ENCODE measurements at regions not wholly inside any gene's neighbourhood (a gene's known extent, or its start where the extent isn't known, plus 50 kb on each side); places are given as distances from the start of the nearest gene placed in this dataset.
"Not testable (repeated sequence)": the region's sequence is repeated elsewhere in the genome, so short reads cannot be mapped to it uniquely, and the experiment has no call there.

GRCh38 chr2:35443087-35443486, 912.5 kb upstream of the CRIM1 start:
- no peaks in the 10 kb centered on the region for H3K9me3 ChIP-seq (ENCODE audit: control insufficient read depth, insufficient read depth, low read length)
- H3K27ac ChIP-seq (ENCODE audit: low read length): no peak overlapping the region
- no peak overlapping the region for H3K4me3 ChIP-seq (ENCODE audit: low read length)
- no peaks in the 10 kb centered on the region for H3K4me1 ChIP-seq (ENCODE audit: control insufficient read depth, insufficient read depth, low read length)
- no peak for DNase-seq (ENCODE audit: low read depth, low spot score)
- H3K27me3 ChIP-seq (ENCODE audit: control insufficient read depth, insufficient read depth, low read length): no peaks in the 10 kb centered on the region
- no peaks in the 10 kb centered on the region for H3K36me3 ChIP-seq (ENCODE audit: control insufficient read depth, insufficient read depth, low read length)

GRCh38 chr2:35441575-35441974, 914.0 kb upstream of the CRIM1 start:
- not testable (repeated sequence) for H3K36me3 ChIP-seq (ENCODE audit: control insufficient read depth, insufficient read depth, low read length); H3K27me3 ChIP-seq (ENCODE audit: control insufficient read depth, insufficient read depth, low read length); H3K27ac ChIP-seq (ENCODE audit: low read length); H3K4me3 ChIP-seq (ENCODE audit: low read length); H3K9me3 ChIP-seq (ENCODE audit: control insufficient read depth, insufficient read depth, low read length); DNase-seq (ENCODE audit: low read depth, low spot score); H3K4me1 ChIP-seq (ENCODE audit: control insufficient read depth, insufficient read depth, low read length)
- WGBS (ENCODE audit: insufficient coverage, insufficient read length): no CpG with 5 or more reads among the region's 9 CpGs

GRCh38 chr2:35440308-35440707, 915.3 kb upstream of the CRIM1 start:
- not testable (repeated sequence) for DNase-seq (ENCODE audit: low read depth, low spot score); H3K4me1 ChIP-seq (ENCODE audit: control insufficient read depth, insufficient read depth, low read length); H3K36me3 ChIP-seq (ENCODE audit: control insufficient read depth, insufficient read depth, low read length); H3K9me3 ChIP-seq (ENCODE audit: control insufficient read depth, insufficient read depth, low read length); H3K4me3 ChIP-seq (ENCODE audit: low read length); H3K27ac ChIP-seq (ENCODE audit: low read length); H3K27me3 ChIP-seq (ENCODE audit: control insufficient read depth, insufficient read depth, low read length)
- no CpG with 5 or more reads among the region's 17 CpGs for WGBS (ENCODE audit: insufficient coverage, insufficient read length)

- H3K27me3 ChIP-seq (ENCODE audit: control insufficient read depth, insufficient read depth, low read length); H3K4me1 ChIP-seq (ENCODE audit: control insufficient read depth, insufficient read depth, low read length); H3K9me3 ChIP-seq (ENCODE audit: control insufficient read depth, insufficient read depth, low read length); H3K4me3 ChIP-seq (ENCODE audit: low read length); H3K27ac ChIP-seq (ENCODE audit: low read length); H3K36me3 ChIP-seq (ENCODE audit: control insufficient read depth, insufficient read depth, low read length): not testable (repeated sequence)
- WGBS (ENCODE audit: insufficient coverage, insufficient read length): no CpG with 5 or more reads among the region's 5 CpGs
- peak; percentile 22 for DNase-seq (ENCODE audit: low read depth, low spot score)
These were observed 918.7 kb upstream of the CRIM1 start for GRCh38 chr2:35436893-35437292.

GRCh38 chr2:35428548-35428947, 927.0 kb upstream of the CRIM1 start:
- Histone ChIP-seq H3K4me3 (ENCODE audit: low read length) (no peak overlapping the region), H3K36me3 (ENCODE audit: control insufficient read depth, insufficient read depth, low read length) (no peaks in the 10 kb centered on the region), H3K9me3 (ENCODE audit: control insufficient read depth, insufficient read depth, low read length) (no peaks in the 10 kb centered on the region), H3K27me3 (ENCODE audit: control insufficient read depth, insufficient read depth, low read length) (no peaks in the 10 kb centered on the region), H3K27ac (ENCODE audit: low read length) (no peak overlapping the region), H3K4me1 (ENCODE audit: control insufficient read depth, insufficient read depth, low read length) (no peaks in the 10 kb centered on the region)
- peak; percentile 43 for DNase-seq (ENCODE audit: low read depth, low spot score)
- WGBS (ENCODE audit: insufficient coverage, insufficient read length): no CpG with 5 or more reads among the region's 1 CpG

GRCh38 chr2:35421485-35421884, 934.1 kb upstream of the CRIM1 start:
- Histone ChIP-seq H3K9me3 (ENCODE audit: control insufficient read depth, insufficient read depth, low read length) (no peaks in the 10 kb centered on the region), H3K36me3 (ENCODE audit: control insufficient read depth, insufficient read depth, low read length) (no peaks in the 10 kb centered on the region), H3K4me1 (ENCODE audit: control insufficient read depth, insufficient read depth, low read length) (no peaks in the 10 kb centered on the region), H3K4me3 (ENCODE audit: low read length) (no peak overlapping the region), H3K27me3 (ENCODE audit: control insufficient read depth, insufficient read depth, low read length) (no peaks in the 10 kb centered on the region), H3K27ac (ENCODE audit: low read length) (no peak overlapping the region)
- WGBS (ENCODE audit: insufficient coverage, insufficient read length): no CpG with 5 or more reads among the region's 1 CpG
- DNase-seq (ENCODE audit: low read depth, low spot score): no peak

GRCh38 chr2:35417293-35417692, 938.3 kb upstream of the CRIM1 start:
- no CpG with 5 or more reads among the region's 1 CpG for WGBS (ENCODE audit: insufficient coverage, insufficient read length)
- no peaks in the 10 kb centered on the region for H3K4me1 ChIP-seq (ENCODE audit: control insufficient read depth, insufficient read depth, low read length)
- H3K27ac ChIP-seq (ENCODE audit: low read length): no peak overlapping the region

GRCh38 chr2:35416391-35417140, 939.0 kb upstream of the CRIM1 start:
- Histone ChIP-seq H3K27ac (ENCODE audit: low read length) (no peak overlapping the region), H3K27me3 (ENCODE audit: control insufficient read depth, insufficient read depth, low read length) (no peaks in the 10 kb centered on the region), H3K4me3 (ENCODE audit: low read length) (no peak overlapping the region), H3K36me3 (ENCODE audit: control insufficient read depth, insufficient read depth, low read length) (no peaks in the 10 kb centered on the region), H3K9me3 (ENCODE audit: control insufficient read depth, insufficient read depth, low read length) (no peaks in the 10 kb centered on the region), H3K4me1 (ENCODE audit: control insufficient read depth, insufficient read depth, low read length) (no peaks in the 10 kb centered on the region)
- DNase-seq (ENCODE audit: low read depth, low spot score): no peak
- WGBS (ENCODE audit: insufficient coverage, insufficient read length): no CpG with 5 or more reads among the region's 2 CpGs

More at GRCh38 chr2:35417293-35417692, 938.3 kb upstream of the CRIM1 start:
- DNase-seq (ENCODE audit: low read depth, low spot score): no peak
- Histone ChIP-seq H3K4me3 (ENCODE audit: low read length) (no peak overlapping the region), H3K36me3 (ENCODE audit: control insufficient read depth, insufficient read depth, low read length) (no peaks in the 10 kb centered on the region), H3K27me3 (ENCODE audit: control insufficient read depth, insufficient read depth, low read length) (no peaks in the 10 kb centered on the region), H3K9me3 (ENCODE audit: control insufficient read depth, insufficient read depth, low read length) (no peaks in the 10 kb centered on the region)

- no peak overlapping the region for H3K4me3 ChIP-seq (ENCODE audit: low read length)
- no peaks in the 10 kb centered on the region for H3K4me1 ChIP-seq (ENCODE audit: control insufficient read depth, insufficient read depth, low read length)
- no peaks in the 10 kb centered on the region for H3K27me3 ChIP-seq (ENCODE audit: control insufficient read depth, insufficient read depth, low read length)
- DNase-seq (ENCODE audit: low read depth, low spot score): no peak
- H3K9me3 ChIP-seq (ENCODE audit: control insufficient read depth, insufficient read depth, low read length): no peaks in the 10 kb centered on the region
- no CpG with 5 or more reads among the region's 4 CpGs for WGBS (ENCODE audit: insufficient coverage, insufficient read length)
- H3K36me3 ChIP-seq (ENCODE audit: control insufficient read depth, insufficient read depth, low read length): no peaks in the 10 kb centered on the region
- no peak overlapping the region for H3K27ac ChIP-seq (ENCODE audit: low read length)
These were observed 939.6 kb upstream of the CRIM1 start for GRCh38 chr2:35415942-35416341.

GRCh38 chr2:35415282-35415681, 940.3 kb upstream of the CRIM1 start:
- WGBS (ENCODE audit: insufficient coverage, insufficient read length): no CpG with 5 or more reads among the region's 1 CpG
- Histone ChIP-seq H3K4me3 (ENCODE audit: low read length) (no peak overlapping the region), H3K36me3 (ENCODE audit: control insufficient read depth, insufficient read depth, low read length) (no peaks in the 10 kb centered on the region), H3K27ac (ENCODE audit: low read length) (no peak overlapping the region), H3K27me3 (ENCODE audit: control insufficient read depth, insufficient read depth, low read length) (no peaks in the 10 kb centered on the region), H3K9me3 (ENCODE audit: control insufficient read depth, insufficient read depth, low read length) (no peaks in the 10 kb centered on the region), H3K4me1 (ENCODE audit: control insufficient read depth, insufficient read depth, low read length) (no peaks in the 10 kb centered on the region)
- no peak for DNase-seq (ENCODE audit: low read depth, low spot score)

GRCh38 chr2:35410431-35411061, 945.0 kb upstream of the CRIM1 start:
- H3K4me1 ChIP-seq (ENCODE audit: control insufficient read depth, insufficient read depth, low read length): no peaks in the 10 kb centered on the region
- H3K27me3 ChIP-seq (ENCODE audit: control insufficient read depth, insufficient read depth, low read length): no peaks in the 10 kb centered on the region
- no peak overlapping the region for H3K27ac ChIP-seq (ENCODE audit: low read length)
- H3K9me3 ChIP-seq (ENCODE audit: control insufficient read depth, insufficient read depth, low read length): no peaks in the 10 kb centered on the region
- no peaks in the 10 kb centered on the region for H3K36me3 ChIP-seq (ENCODE audit: control insufficient read depth, insufficient read depth, low read length)
- no peak for DNase-seq (ENCODE audit: low read depth, low spot score)
- no CpG with 5 or more reads among the region's 5 CpGs for WGBS (ENCODE audit: insufficient coverage, insufficient read length)
- no peak overlapping the region for H3K4me3 ChIP-seq (ENCODE audit: low read length)

Data from iPS DF 6.9 (cell line).